T-cell (primary cell): ENCODE measurements at regions not wholly inside any gene's neighbourhood (a gene's known extent, or its start where the extent isn't known, plus 50 kb on each side); places are given as distances from the start of the nearest gene placed in this dataset.

Source experiments
- ATAC-seq, 4 experiments: fragments of 200-7000 bp in 3 of 4; fragments of 150-1000 bp in 1 of 4; cut with Tn5 transposase; replicated peaks in 1 of 4; 1 replicate in 3 of 4; 2 replicates in 1 of 4; pipeline ENCODE4 v1.10.0; 2021; ENCODE audit warnings: moderate library complexity in 3 of 4, mild to moderate bottlenecking in 2 of 4, moderate number of reproducible peaks in 1 of 4
- CTCF ChIA-PET, 2 donors: fragments of 300-600 bp; sonication (Branson Sonifier 250); formaldehyde crosslinking; loops; one replicate each; lab custom pipeline; 2022; ENCODE audit warnings: antibody characterized with exemption in 2 of 2; lab: Charles Lee
- POLR2A ChIA-PET, 2 donors: fragments of 300-600 bp; sonication (Branson Sonifier 250); formaldehyde crosslinking; loops; one replicate each; lab custom pipeline; 2022; ENCODE audit warnings: antibody characterized with exemption in 2 of 2; lab: Charles Lee
- DNase-seq, 35 experiments: peaks; one replicate each; pipeline versions ENCODE4 v3.0.0 to v3.0.0-alpha.2; 2013 to 2023
- H3K27ac ChIP-seq: one replicate; pipeline ENCODE4 v1.5.1; 2013; ENCODE audit warnings: low read length
- H3K27me3 ChIP-seq, 2 experiments: replicated peaks in 1 of 2; 1 replicate in 1 of 2; 2 replicates in 1 of 2; pipeline versions ENCODE4 v1.6.1 to v1.7.0; 2013; ENCODE audit warnings: low read length in 1 of 2, mixed read lengths in 1 of 2; ENCODE audit not compliant: control insufficient read depth in 2 of 2, insufficient read depth in 2 of 2; ENCODE audit errors: extremely low read depth in 1 of 2
- H3K36me3 ChIP-seq, 2 donors: 1 replicate in 1 of 2; 2 replicates in 1 of 2; pipeline versions ENCODE4 v1.6.1 to v1.7.0; 2013; ENCODE audit warnings: low read length in 1 of 2; ENCODE audit not compliant: control insufficient read depth in 2 of 2, insufficient read depth in 1 of 2; ENCODE audit errors: extremely low read depth in 1 of 2
- H3K4me1 ChIP-seq, 2 experiments: 1 replicate in 1 of 2; 2 replicates in 1 of 2; pipeline versions ENCODE4 v1.6.1 to v1.7.0; 2013; ENCODE audit warnings: low read length in 2 of 2, mixed read lengths in 1 of 2; ENCODE audit not compliant: insufficient read depth in 2 of 2, control insufficient read depth in 1 of 2; ENCODE audit errors: extremely low read depth in 1 of 2
- H3K4me3 ChIP-seq, 2 donors: 1 replicate in 1 of 2; 2 replicates in 1 of 2; pipeline versions ENCODE4 v1.5.1 to v1.7.0; 2013; ENCODE audit warnings: mild to moderate bottlenecking in 2 of 2, low read length in 1 of 2, moderate library complexity in 1 of 2; ENCODE audit not compliant: control insufficient read depth in 1 of 2; ENCODE audit errors: extremely low read depth in 1 of 2
- H3K9me3 ChIP-seq: 2 replicates; pipeline ENCODE4 v1.7.0; 2013
- H3K27ac Mint-ChIP-seq, 2 donors: one replicate each; pipeline ENCODE4 v1.8.0; 2020 to 2021; ENCODE audit warnings: mild to moderate bottlenecking in 2 of 2, mixed read lengths in 2 of 2
- H3K27me3 Mint-ChIP-seq, 2 donors: one replicate each; pipeline ENCODE4 v1.8.0; 2021 to 2022; ENCODE audit warnings: mixed read lengths in 2 of 2
- H3K36me3 Mint-ChIP-seq: one replicate; pipeline ENCODE4 v1.8.0; 2021; ENCODE audit warnings: mixed read lengths
- H3K4me1 Mint-ChIP-seq, 3 donors: one replicate each; pipeline ENCODE4 v1.8.0; 2020 to 2022; ENCODE audit warnings: mixed read lengths in 3 of 3, mild to moderate bottlenecking in 1 of 3
- H3K4me3 Mint-ChIP-seq, 3 donors: one replicate each; pipeline ENCODE4 v1.8.0; 2020 to 2022; ENCODE audit warnings: mild to moderate bottlenecking in 3 of 3, mixed read lengths in 3 of 3, moderate library complexity in 3 of 3
- H3K9me3 Mint-ChIP-seq, 3 donors: one replicate each; pipeline ENCODE4 v1.8.0; 2020 to 2022; ENCODE audit warnings: mixed read lengths in 3 of 3
- WGBS: methylation state at CpG from one replicate; pipeline ENCODE4 v1.1.5; 2013; ENCODE audit warnings: missing lambda C conversion rate; ENCODE audit not compliant: insufficient coverage; 5-methylcytosine and 5-hydroxymethylcytosine counted together

- POLR2A ChIA-PET, result no interaction called here
- no peak for ATAC-seq
These were observed 98.5 kb upstream of the SPATS2L start for GRCh38 chr2:200208041-200208440.

GRCh38 chr2:200209030-200209429 is 97.5 kb upstream of the SPATS2L start:
- no peaks in the 10 kb centered on the region for H3K36me3 Mint-ChIP-seq
- Histone ChIP-seq H3K36me3 (no peaks in the 10 kb centered on the region), H3K27ac (no peak overlapping the region), H3K4me1 (no peaks in the 10 kb centered on the region), H3K9me3 (no peaks in the 10 kb centered on the region), H3K4me3 (no peak overlapping the region), H3K27me3 (peaks cover 0 to 2% of the 10 kb centered on the region in 2 experiments)
- H3K4me1 Mint-ChIP-seq, result no peaks in the 10 kb centered on the region
- H3K27ac Mint-ChIP-seq, result no peak overlapping the region
- peaks cover 0 to 7% (median 6%) of the 10 kb centered on the region in 3 donors for H3K9me3 Mint-ChIP-seq
- peaks cover 11 to 12% of the 10 kb centered on the region in 2 donors for H3K27me3 Mint-ChIP-seq
- ATAC-seq (no peak), DNase-seq (no peak)
- CTCF ChIA-PET, result no interaction called here
- 75% methylated on average over 22 of the region's 22 CpGs for WGBS
- no peak overlapping the region for H3K4me3 Mint-ChIP-seq
- POLR2A ChIA-PET, result interaction anchor here in 1 of 2 donors (0.5 kb wide), 1 partner anchor 54 kb away, joined by 6 read pairs; no protein-coding TSS in a partner anchor

More at GRCh38 chr2:200208041-200208440, 98.5 kb upstream of the SPATS2L start:
- Mint-ChIP-seq H3K9me3 (peaks cover 0 to 7% (median 6%) of the 10 kb centered on the region in 3 donors), H3K4me1 (no peaks in the 10 kb centered on the region), H3K36me3 (no peaks in the 10 kb centered on the region), H3K27ac (no peak overlapping the region), H3K27me3 (peaks cover 8 to 11% of the 10 kb centered on the region in 2 donors), H3K4me3 (no peak overlapping the region)
- no peaks in the 10 kb centered on the region for H3K9me3 ChIP-seq
- CTCF ChIA-PET, result no interaction called here
- no peak overlapping the region for H3K27ac ChIP-seq
- no peaks in the 10 kb centered on the region for H3K36me3 ChIP-seq
- H3K4me3 ChIP-seq, result no peak overlapping the region
- no peaks in the 10 kb centered on the region for H3K4me1 ChIP-seq
- no peak for DNase-seq
- WGBS, result no CpG with 5 or more reads among the region's 3 CpGs
- H3K27me3 ChIP-seq, result peaks cover 0 to 2% of the 10 kb centered on the region in 2 experiments

- H3K27ac ChIP-seq, result no peak overlapping the region
- POLR2A ChIA-PET, result no interaction called here
- Mint-ChIP-seq H3K4me3 (no peak overlapping the region), H3K27me3 (peaks cover 11 to 13% of the 10 kb centered on the region in 2 donors), H3K27ac (no peak overlapping the region), H3K9me3 (peaks cover 0 to 6% (median 0%) of the 10 kb centered on the region in 3 donors), H3K36me3 (no peaks in the 10 kb centered on the region), H3K4me1 (no peaks in the 10 kb centered on the region)
- DNase-seq (no peak), ATAC-seq (no peak)
- H3K9me3 ChIP-seq, result no peaks in the 10 kb centered on the region
- 80% methylated on average over 1 of the region's 5 CpGs for WGBS
- H3K4me1 ChIP-seq, result no peaks in the 10 kb centered on the region
- H3K4me3 ChIP-seq, result no peak overlapping the region
- CTCF ChIA-PET, result no interaction called here
- peaks cover 0 to 2% of the 10 kb centered on the region in 2 experiments for H3K27me3 ChIP-seq
- no peaks in the 10 kb centered on the region for H3K36me3 ChIP-seq
These were observed 94.8 kb upstream of the SPATS2L start for GRCh38 chr2:200211643-200212042.

- Histone ChIP-seq H3K27ac (no peak overlapping the region), H3K27me3 (peaks cover 0 to 2% of the 10 kb centered on the region in 2 experiments), H3K4me3 (no peak overlapping the region), H3K9me3 (no peaks in the 10 kb centered on the region), H3K4me1 (no peaks in the 10 kb centered on the region), H3K36me3 (no peaks in the 10 kb centered on the region)
- ATAC-seq, result no peak
- peaks cover 0 to 6% (median 0%) of the 10 kb centered on the region in 3 donors for H3K9me3 Mint-ChIP-seq
- ChIA-PET CTCF (no interaction called here), POLR2A (interaction anchor here in 1 of 2 donors (0.5 kb wide), 1 partner anchor 387 kb away, joined by 13 read pairs; no protein-coding TSS in a partner anchor)
- no peak overlapping the region for H3K4me3 Mint-ChIP-seq
- peaks cover 11 to 13% of the 10 kb centered on the region in 2 donors for H3K27me3 Mint-ChIP-seq
- H3K36me3 Mint-ChIP-seq, result no peaks in the 10 kb centered on the region
- H3K27ac Mint-ChIP-seq, result no peak overlapping the region
- H3K4me1 Mint-ChIP-seq, result no peaks in the 10 kb centered on the region
- no peak for DNase-seq
- 93% methylated on average over 3 of the region's 5 CpGs for WGBS
These were observed 93.5 kb upstream of the SPATS2L start for GRCh38 chr2:200212862-200213425.

GRCh38 chr2:200216310-200216709 is 90.2 kb upstream of the SPATS2L start:
- no peak for ATAC-seq
- peaks cover 8 to 9% of the 10 kb centered on the region in 2 donors for H3K27me3 Mint-ChIP-seq
- H3K4me3 Mint-ChIP-seq, result no peak overlapping the region
- ChIA-PET POLR2A (no interaction called here), CTCF (no interaction called here)
- Histone ChIP-seq H3K9me3 (no peaks in the 10 kb centered on the region), H3K27me3 (no peaks in the 10 kb centered on the region), H3K4me1 (no peaks in the 10 kb centered on the region), H3K36me3 (no peaks in the 10 kb centered on the region), H3K27ac (no peak overlapping the region), H3K4me3 (no peak overlapping the region)
- 62% methylated on average over 4 of the region's 4 CpGs for WGBS
- no peaks in the 10 kb centered on the region for H3K4me1 Mint-ChIP-seq
- H3K9me3 Mint-ChIP-seq, result no peaks in the 10 kb centered on the region
- no peak for DNase-seq
- no peak overlapping the region for H3K27ac Mint-ChIP-seq
- H3K36me3 Mint-ChIP-seq, result no peaks in the 10 kb centered on the region

- Histone ChIP-seq H3K4me1 (no peaks in the 10 kb centered on the region), H3K27me3 (no peaks in the 10 kb centered on the region), H3K4me3 (no peak overlapping the region), H3K36me3 (no peaks in the 10 kb centered on the region), H3K9me3 (no peaks in the 10 kb centered on the region), H3K27ac (no peak overlapping the region)
- 100% methylated on average over 1 of the region's 1 CpG for WGBS
- ChIA-PET POLR2A (no interaction called here), CTCF (no interaction called here)
- Mint-ChIP-seq H3K4me3 (no peak overlapping the region), H3K9me3 (no peaks in the 10 kb centered on the region), H3K27me3 (peaks cover 7 to 8% of the 10 kb centered on the region in 2 donors), H3K36me3 (no peaks in the 10 kb centered on the region), H3K27ac (no peak overlapping the region), H3K4me1 (no peaks in the 10 kb centered on the region)
- ATAC-seq, result no peak
- no peak for DNase-seq
These were observed 89.2 kb upstream of the SPATS2L start for GRCh38 chr2:200217320-200217719.
